Right lobe of liver (tissue), 4 donors: ENCODE measurements at regions not wholly inside any gene's neighbourhood (a gene's known extent, or its start where the extent isn't known, plus 50 kb on each side); places are given as distances from the start of the nearest gene placed in this dataset.

ENCODE experiments used
- POLR2A ChIP-seq: fragments of 450-650 bp; IDR thresholded peaks from one replicate; pipeline ENCODE4 v1.6.1; 2017; ENCODE audit warnings: antibody characterized with exemption, mild to moderate bottlenecking
- TF ChIP-seq, protein P1 (sequence below), 4 donors: fragments of 200-600 bp in 3 of 4; fragments of 450-650 bp in 1 of 4; IDR thresholded peaks; one replicate each; pipeline versions ENCODE4 v1.5.1 to v1.8.0; 2016 to 2022; ENCODE audit warnings: antibody characterized with exemption in 4 of 4, mild to moderate bottlenecking in 2 of 4
- donor health status: DM: no; HTN: no; CAD: no.
- donor health status: DM: no; HTN: no; CAD: no.
- donor health status: DM: no; HTN: yes; CAD: no.

DNA sequence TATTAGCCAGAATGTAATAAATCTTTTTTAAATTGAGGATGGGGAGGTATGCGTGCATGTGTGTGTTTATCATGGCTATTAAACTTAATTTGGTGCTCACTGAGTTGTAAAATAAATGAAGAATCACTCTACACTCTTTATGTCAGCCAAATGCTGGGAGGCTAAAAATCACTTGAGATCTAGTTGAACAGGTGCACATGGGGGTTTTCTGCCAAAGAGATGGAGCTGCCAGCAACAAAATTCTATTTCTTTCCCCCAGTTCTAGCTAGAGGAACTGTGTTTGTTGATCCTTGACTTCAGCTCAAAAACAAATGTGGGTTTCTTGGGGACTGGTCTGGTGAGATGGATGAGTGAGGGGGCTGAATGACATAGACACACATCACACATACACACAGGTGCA lies 183.3 kb upstream of the BTBD3 start:
- TF ChIP-seq, protein P1, sequence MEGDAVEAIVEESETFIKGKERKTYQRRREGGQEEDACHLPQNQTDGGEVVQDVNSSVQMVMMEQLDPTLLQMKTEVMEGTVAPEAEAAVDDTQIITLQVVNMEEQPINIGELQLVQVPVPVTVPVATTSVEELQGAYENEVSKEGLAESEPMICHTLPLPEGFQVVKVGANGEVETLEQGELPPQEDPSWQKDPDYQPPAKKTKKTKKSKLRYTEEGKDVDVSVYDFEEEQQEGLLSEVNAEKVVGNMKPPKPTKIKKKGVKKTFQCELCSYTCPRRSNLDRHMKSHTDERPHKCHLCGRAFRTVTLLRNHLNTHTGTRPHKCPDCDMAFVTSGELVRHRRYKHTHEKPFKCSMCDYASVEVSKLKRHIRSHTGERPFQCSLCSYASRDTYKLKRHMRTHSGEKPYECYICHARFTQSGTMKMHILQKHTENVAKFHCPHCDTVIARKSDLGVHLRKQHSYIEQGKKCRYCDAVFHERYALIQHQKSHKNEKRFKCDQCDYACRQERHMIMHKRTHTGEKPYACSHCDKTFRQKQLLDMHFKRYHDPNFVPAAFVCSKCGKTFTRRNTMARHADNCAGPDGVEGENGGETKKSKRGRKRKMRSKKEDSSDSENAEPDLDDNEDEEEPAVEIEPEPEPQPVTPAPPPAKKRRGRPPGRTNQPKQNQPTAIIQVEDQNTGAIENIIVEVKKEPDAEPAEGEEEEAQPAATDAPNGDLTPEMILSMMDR (IDR thresholded peaks at IDR 0.05): no peak
- no peak for TF ChIP-seq POLR2A
